Stimulated activated naive B cell treated with anti-CD40 and anti-IgM and Interleukin-4, amounts not matched to agents 10 μg/mL and 1 μg/mL and 100 μg/mL, for 72 hours (primary cell): ENCODE measurements at regions not wholly inside any gene's neighbourhood (a gene's known extent, or its start where the extent isn't known, plus 50 kb on each side); places are given as distances from the start of the nearest gene placed in this dataset.
"Not testable (repeated sequence)": the region's sequence is repeated elsewhere in the genome, so short reads cannot be mapped to it uniquely, and the experiment has no call there.

Experiments used
- ATAC-seq, 2 donors: fragments of 150-1000 bp; cut with Tn5 transposase; replicated peaks; 2 replicates each; pipeline ENCODE4 v1.10.0; 2021; ENCODE audit warnings: moderate library complexity in 1 of 2
- DNase-seq: peaks from one replicate; pipeline ENCODE4 v3.0.0; 2021
- H3K27ac Mint-ChIP-seq: one replicate; pipeline ENCODE4 v1.8.0; 2022; ENCODE audit warnings: mild to moderate bottlenecking, mixed read lengths
- H3K27me3 Mint-ChIP-seq, 2 donors: one replicate each; pipeline ENCODE4 v1.8.0; 2022; ENCODE audit warnings: mixed read lengths in 2 of 2
- H3K36me3 Mint-ChIP-seq, 2 donors: one replicate each; pipeline ENCODE4 v1.8.0; 2022; ENCODE audit warnings: mixed read lengths in 2 of 2, mild to moderate bottlenecking in 1 of 2
- H3K4me1 Mint-ChIP-seq, 2 donors: one replicate each; pipeline ENCODE4 v1.8.0; 2022; ENCODE audit warnings: mixed read lengths in 2 of 2, mild to moderate bottlenecking in 1 of 2
- H3K4me3 Mint-ChIP-seq, 2 donors: one replicate each; pipeline ENCODE4 v1.8.0; 2022; ENCODE audit warnings: mild to moderate bottlenecking in 2 of 2, mixed read lengths in 2 of 2, moderate library complexity in 1 of 2
- H3K9me3 Mint-ChIP-seq, 2 donors: one replicate each; pipeline ENCODE4 v1.8.0; 2022; ENCODE audit warnings: mixed read lengths in 2 of 2, mild to moderate bottlenecking in 1 of 2

DNA sequence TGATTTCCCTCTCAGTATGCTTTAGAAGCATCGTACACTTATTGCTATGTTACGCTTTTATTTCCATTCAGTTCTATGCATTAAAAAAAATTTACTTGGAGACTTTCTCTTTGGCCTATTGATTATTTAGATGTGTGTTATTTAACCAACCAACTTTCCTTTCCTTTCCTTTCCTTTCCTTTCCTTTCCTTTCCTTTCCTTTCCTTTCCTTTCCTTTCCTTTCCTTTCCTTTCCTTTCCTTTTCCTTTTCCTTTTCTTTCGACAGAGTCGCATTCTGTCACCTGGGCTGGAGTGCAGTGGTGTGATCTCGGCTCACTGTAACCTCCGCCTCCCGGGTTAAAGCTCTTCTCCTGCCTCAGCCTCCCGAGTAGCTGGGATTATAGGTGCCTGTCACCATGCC lies 502.7 kb upstream of the LARGE1 start:
- not testable (repeated sequence) for H3K36me3 Mint-ChIP-seq, H3K4me1 Mint-ChIP-seq, H3K27ac Mint-ChIP-seq, DNase-seq, ATAC-seq, H3K4me3 Mint-ChIP-seq
- Mint-ChIP-seq H3K9me3 (peaks cover 11% of the 10 kb centered on the region in 2 donors), H3K27me3 (peaks cover 18 to 19% of the 10 kb centered on the region in 2 donors)

DNA sequence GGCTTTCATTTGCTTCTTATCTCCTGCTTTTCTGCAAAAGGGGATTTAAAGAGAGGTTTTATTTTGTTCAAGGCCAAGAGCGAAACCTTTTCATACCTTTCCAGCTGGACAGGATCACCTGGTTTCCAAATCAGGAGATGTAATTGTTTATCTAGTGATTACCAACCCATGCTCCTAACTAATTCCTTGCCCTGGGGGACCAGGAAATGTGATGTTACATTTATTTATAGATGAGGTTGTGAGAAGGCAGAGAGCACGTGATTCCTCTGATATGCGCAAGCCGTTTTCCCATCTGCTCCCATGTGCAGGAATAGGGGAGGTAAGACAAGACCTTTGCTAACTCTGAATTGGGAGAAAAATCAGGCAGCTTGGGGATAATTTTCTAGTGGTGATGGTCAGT lies 507.2 kb upstream of the LARGE1 start:
- ATAC-seq = no peak
- H3K4me3 Mint-ChIP-seq = no peak overlapping the region
- peaks cover 22 to 25% of the 10 kb centered on the region in 2 donors for H3K27me3 Mint-ChIP-seq
- H3K27ac Mint-ChIP-seq = no peak overlapping the region
- peaks cover 7 to 8% of the 10 kb centered on the region in 2 donors for H3K9me3 Mint-ChIP-seq
- H3K36me3 Mint-ChIP-seq = no peaks in the 10 kb centered on the region
- no peaks in the 10 kb centered on the region for H3K4me1 Mint-ChIP-seq
- DNase-seq = no peak

DNA sequence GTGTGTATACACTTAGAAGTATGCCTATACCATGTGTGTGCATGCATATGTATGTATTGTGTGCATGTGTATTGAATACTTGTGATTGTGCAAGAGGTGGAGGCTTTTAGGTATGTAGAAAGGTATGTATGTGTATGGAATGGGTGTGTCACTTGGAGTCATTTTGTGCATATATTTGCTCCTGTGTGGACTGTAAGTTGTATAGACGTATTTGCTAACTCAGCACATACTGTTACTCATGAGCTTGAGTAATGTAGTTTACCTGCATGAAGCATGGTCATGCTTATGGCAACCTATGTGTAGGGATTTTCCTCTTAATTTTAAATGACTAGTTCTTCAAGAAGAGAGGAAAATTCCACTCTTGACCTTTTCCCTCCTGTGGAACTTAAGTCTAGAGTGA lies 507.6 kb upstream of the LARGE1 start:
- no peak for ATAC-seq

DNA sequence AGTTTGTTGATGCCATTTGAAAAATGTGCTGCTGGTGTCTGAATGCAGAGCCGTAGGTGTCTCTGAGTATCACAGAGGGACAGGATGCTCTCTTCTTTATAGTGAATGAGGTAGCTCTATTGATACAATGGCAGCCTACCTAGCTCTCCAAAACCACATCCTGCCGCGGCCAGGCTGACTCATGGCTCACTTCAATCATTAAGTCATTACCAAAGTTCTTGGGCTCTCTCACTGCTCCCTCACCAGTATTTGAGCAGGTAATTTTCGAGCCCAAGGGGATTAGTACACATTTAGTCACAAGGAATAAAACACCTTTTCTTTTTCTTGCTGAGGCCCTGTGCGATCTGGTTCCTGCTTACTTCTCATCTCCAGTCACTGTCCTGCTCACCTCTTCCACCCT lies 509.0 kb upstream of the LARGE1 start:
- no peak for ATAC-seq
- no peak overlapping the region for H3K27ac Mint-ChIP-seq
- H3K4me3 Mint-ChIP-seq = no peak overlapping the region
- peaks cover 17% of the 10 kb centered on the region in 2 donors for H3K27me3 Mint-ChIP-seq
- H3K4me1 Mint-ChIP-seq = no peaks in the 10 kb centered on the region
- no peak for DNase-seq
- no peaks in the 10 kb centered on the region for H3K36me3 Mint-ChIP-seq
- peaks cover 8 to 10% of the 10 kb centered on the region in 2 donors for H3K9me3 Mint-ChIP-seq

More for the DNA sequence above, 507.6 kb upstream of the LARGE1 start:
- no peak for DNase-seq
- Mint-ChIP-seq H3K9me3 (peaks cover 7 to 8% of the 10 kb centered on the region in 2 donors), H3K27ac (no peak overlapping the region), H3K4me1 (no peaks in the 10 kb centered on the region), H3K4me3 (no peak overlapping the region), H3K27me3 (peaks cover 21 to 25% of the 10 kb centered on the region in 2 donors), H3K36me3 (no peaks in the 10 kb centered on the region)

DNA sequence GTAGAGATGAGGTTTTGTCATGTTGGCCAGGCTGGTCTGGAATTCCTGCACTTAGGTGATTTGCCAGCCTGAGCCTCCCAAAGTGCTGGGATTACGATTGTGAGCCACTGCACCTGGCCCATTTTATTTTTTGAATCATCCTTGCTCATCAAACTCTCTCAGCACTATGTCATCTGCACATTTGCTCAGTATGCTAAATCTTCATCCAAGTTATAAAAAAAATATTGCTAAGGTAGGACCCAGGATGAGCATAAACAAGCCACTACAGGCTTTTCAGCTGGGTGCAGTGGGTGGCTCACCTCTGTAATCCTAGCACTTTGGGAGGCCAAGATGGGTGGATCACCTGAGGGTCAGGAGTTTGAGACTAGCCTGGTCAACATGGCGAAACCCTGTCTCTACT lies 510.1 kb upstream of the LARGE1 start:
- DNase-seq (no peak), ATAC-seq (no peak)
- Mint-ChIP-seq H3K27ac (no peak overlapping the region), H3K36me3 (no peaks in the 10 kb centered on the region), H3K4me1 (no peaks in the 10 kb centered on the region), H3K4me3 (no peak overlapping the region), H3K9me3 (peaks cover 8 to 10% of the 10 kb centered on the region in 2 donors), H3K27me3 (peaks cover 17% of the 10 kb centered on the region in 2 donors)

DNA sequence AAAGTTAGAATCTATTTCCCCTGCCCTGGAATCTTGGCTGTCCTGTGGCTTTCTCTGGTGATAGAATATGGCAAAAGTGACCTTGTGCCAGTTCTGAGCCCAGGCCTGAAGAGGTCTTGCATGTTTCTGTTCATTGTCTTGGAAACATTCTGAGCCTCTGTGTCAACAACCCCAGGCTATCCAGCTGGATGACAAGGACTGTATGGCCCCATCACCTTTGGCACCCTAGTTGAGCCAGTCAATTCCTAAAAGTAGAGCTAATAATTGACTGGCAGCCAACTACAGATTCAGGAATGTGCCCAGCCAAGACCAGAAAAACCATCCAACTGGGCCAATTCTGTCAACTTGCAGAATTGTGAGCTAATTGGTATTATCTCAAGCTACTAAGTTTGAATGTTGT lies 514.1 kb upstream of the LARGE1 start:
- Mint-ChIP-seq H3K9me3 (peaks cover 0 to 7% of the 10 kb centered on the region in 2 donors), H3K4me1 (no peaks in the 10 kb centered on the region), H3K4me3 (no peak overlapping the region), H3K27me3 (peaks cover 6 to 8% of the 10 kb centered on the region in 2 donors), H3K36me3 (no peaks in the 10 kb centered on the region), H3K27ac (no peak overlapping the region)
- DNase-seq (no peak), ATAC-seq (no peak)

DNA sequence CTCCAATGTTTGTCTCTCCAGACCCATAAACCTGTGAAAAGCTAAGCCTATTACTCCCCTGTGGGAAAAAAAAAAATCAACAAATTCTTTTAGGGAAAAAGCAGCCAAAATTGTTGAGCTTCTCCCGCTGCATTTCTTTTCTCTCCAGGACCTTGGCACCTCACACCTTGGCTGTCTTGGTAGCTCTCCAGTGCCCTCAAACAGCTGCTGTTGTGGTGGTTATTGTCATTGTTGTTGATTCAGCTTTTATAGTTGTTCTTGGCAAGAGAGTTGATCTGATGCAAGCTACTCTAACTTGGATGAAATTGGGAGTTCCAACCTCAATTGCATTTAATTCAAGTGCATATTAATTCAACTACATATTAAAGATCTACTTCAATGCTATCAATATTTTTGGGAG lies 516.9 kb upstream of the LARGE1 start:
- no peak for DNase-seq

DNA sequence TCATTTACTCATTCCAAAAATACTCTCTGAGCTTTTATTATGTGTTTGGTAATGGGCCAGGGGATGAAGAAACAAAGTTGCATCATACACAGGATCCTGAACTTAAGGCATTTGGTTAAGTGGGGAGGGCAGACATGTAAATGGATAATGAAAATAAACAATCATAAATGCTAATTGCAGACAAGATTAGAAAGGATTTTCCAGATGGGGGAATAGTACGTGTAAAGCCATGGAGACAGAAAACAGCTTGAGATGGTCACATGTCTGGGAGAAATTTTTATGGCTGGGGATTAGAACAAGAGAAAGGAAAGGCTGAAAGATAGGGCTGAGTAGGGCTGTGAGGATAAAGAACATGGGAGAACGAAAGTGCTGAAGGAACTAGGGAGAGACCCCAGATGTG lies 534.3 kb upstream of the LARGE1 start:
- Mint-ChIP-seq H3K27ac (no peak overlapping the region), H3K9me3 (peaks cover 6% of the 10 kb centered on the region in 2 donors), H3K36me3 (no peaks in the 10 kb centered on the region), H3K27me3 (no peaks in the 10 kb centered on the region), H3K4me1 (no peaks in the 10 kb centered on the region), H3K4me3 (no peak overlapping the region)
- no peak for DNase-seq
- no peak for ATAC-seq

More for the DNA sequence above, 516.9 kb upstream of the LARGE1 start:
- H3K27ac Mint-ChIP-seq = no peak overlapping the region
- H3K9me3 Mint-ChIP-seq = peaks cover 1 to 7% of the 10 kb centered on the region in 2 donors
- H3K27me3 Mint-ChIP-seq = peaks cover 4 to 5% of the 10 kb centered on the region in 2 donors
- no peak for ATAC-seq
- no peaks in the 10 kb centered on the region for H3K36me3 Mint-ChIP-seq
- no peaks in the 10 kb centered on the region for H3K4me1 Mint-ChIP-seq
- no peak overlapping the region for H3K4me3 Mint-ChIP-seq

DNA sequence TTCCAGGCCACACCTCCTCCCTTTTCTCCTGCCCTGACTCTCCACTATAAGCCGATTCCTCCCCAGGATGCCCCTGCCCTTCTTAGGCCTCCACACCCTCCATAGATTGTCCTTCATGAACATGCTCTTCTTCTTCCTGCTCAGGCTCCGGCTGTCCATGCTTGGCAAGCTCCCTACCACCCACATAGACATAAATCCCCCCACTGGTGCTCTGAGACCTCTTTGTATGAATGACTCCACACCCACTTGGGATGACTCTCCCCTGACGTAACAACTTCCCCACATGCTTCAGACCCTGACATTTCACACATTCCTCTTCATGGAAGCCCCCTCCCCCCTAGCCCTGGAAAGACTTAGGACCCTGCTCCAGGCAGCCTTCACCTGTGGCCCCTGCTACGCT lies 542.5 kb upstream of the LARGE1 start:
- ATAC-seq = no peak
- no peak overlapping the region for H3K4me3 Mint-ChIP-seq
- H3K27ac Mint-ChIP-seq = no peak overlapping the region
- no peaks in the 10 kb centered on the region for H3K36me3 Mint-ChIP-seq
- peaks cover 0 to 18% of the 10 kb centered on the region in 2 donors for H3K27me3 Mint-ChIP-seq
- H3K4me1 Mint-ChIP-seq = no peaks in the 10 kb centered on the region
- DNase-seq = no peak
- H3K9me3 Mint-ChIP-seq = peaks cover 0 to 11% of the 10 kb centered on the region in 2 donors

DNA sequence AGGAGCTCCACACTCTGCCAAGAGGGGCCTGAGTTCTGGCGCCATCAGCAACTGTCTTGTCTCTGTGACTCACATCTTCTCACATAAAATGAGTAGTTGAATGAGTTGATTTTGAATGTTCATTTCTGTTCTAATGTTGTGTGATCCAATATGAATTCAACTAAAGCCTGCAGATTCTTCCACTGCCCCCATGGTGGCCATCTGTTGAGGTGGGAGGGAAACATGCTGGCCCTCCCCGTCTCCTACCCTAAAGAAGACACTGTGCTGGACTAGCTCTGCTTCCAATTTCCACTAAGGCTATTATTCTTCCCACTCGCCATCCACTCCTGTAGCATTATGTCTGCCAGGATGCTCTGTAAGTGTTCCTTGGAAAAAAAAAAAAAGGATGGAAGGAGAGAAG lies 555.6 kb upstream of the LARGE1 start:
- H3K4me3 Mint-ChIP-seq = no peak overlapping the region
- no peak overlapping the region for H3K27ac Mint-ChIP-seq
- no peaks in the 10 kb centered on the region for H3K9me3 Mint-ChIP-seq
- ATAC-seq (no peak), DNase-seq (no peak)
- H3K4me1 Mint-ChIP-seq = no peaks in the 10 kb centered on the region
- H3K27me3 Mint-ChIP-seq = peaks cover 4 to 6% of the 10 kb centered on the region in 2 donors
- H3K36me3 Mint-ChIP-seq = no peaks in the 10 kb centered on the region

DNA sequence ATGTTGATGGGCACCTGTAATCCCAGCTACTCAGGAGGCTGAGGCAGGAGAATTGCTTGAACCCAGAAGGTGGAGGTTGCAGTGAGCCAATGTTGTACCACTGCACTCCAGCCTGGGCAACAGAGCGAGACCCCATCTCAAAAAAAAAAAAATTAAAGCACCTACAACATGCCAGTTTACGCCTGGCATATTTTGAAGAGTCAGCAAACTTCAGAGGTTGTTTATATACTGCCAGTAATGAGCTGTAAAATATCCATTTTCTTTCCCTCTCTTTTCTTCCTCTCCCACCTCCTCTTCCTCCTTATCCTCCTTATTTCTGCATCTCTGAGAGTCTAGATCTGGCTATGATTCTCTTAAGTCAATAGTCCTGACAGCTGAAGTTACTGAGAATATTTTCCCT lies 556.5 kb upstream of the LARGE1 start:
- peaks cover 0 to 2% of the 10 kb centered on the region in 2 donors for H3K9me3 Mint-ChIP-seq
- no peak for DNase-seq
- H3K27me3 Mint-ChIP-seq = peaks cover 4 to 6% of the 10 kb centered on the region in 2 donors
- H3K4me3 Mint-ChIP-seq = no peak overlapping the region
- no peaks in the 10 kb centered on the region for H3K4me1 Mint-ChIP-seq
- no peak for ATAC-seq
- H3K27ac Mint-ChIP-seq = no peak overlapping the region
- H3K36me3 Mint-ChIP-seq = no peaks in the 10 kb centered on the region

DNA sequence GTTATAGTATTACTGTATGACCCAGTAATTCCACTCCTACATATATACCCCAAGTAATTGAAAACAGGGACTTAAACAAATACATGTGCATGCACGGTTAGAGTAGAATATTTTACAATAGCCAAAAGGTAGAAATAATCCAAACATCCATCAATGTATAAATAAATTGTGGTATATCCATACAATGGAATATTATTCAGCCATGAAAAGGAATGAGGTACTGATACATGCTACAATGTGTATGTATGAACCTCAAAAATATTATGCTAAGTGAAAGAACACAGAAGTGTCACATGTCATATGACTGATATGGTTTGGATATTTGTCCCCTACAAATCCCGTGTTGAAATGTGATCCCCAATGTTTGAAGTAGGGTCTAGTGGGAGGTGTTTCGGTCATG lies 560.8 kb upstream of the LARGE1 start:
- Mint-ChIP-seq H3K4me3 (no peak overlapping the region), H3K27me3 (no peaks in the 10 kb centered on the region), H3K36me3 (no peaks in the 10 kb centered on the region), H3K9me3 (peaks cover 0 to 7% of the 10 kb centered on the region in 2 donors), H3K4me1 (no peaks in the 10 kb centered on the region), H3K27ac (no peak overlapping the region)
- no peak for ATAC-seq
- no peak for DNase-seq

DNA sequence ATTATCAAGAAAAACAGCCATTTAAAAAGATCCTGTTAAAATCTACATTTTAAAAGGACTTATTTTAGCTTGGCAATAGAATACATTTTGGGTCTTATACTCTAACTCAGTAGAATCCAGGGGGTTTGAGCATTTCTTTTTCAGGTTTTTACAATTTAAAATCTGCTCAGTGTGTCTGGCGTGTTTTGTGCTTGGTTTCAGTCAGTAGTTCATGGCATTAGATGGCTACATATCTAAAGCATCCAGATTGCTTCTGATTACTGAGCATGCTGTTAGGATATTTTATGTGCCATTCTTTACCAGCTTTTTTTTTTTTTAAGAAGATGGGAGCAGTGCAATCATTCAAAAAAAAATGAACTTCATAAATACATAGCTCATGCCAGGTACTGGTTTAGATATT lies 566.1 kb upstream of the LARGE1 start:
- Mint-ChIP-seq H3K9me3 (peaks cover 0 to 5% of the 10 kb centered on the region in 2 donors), H3K27ac (no peak overlapping the region), H3K4me3 (no peak overlapping the region), H3K36me3 (no peaks in the 10 kb centered on the region), H3K27me3 (no peaks in the 10 kb centered on the region), H3K4me1 (no peaks in the 10 kb centered on the region)
- ATAC-seq = no peak
- DNase-seq = no peak

DNA sequence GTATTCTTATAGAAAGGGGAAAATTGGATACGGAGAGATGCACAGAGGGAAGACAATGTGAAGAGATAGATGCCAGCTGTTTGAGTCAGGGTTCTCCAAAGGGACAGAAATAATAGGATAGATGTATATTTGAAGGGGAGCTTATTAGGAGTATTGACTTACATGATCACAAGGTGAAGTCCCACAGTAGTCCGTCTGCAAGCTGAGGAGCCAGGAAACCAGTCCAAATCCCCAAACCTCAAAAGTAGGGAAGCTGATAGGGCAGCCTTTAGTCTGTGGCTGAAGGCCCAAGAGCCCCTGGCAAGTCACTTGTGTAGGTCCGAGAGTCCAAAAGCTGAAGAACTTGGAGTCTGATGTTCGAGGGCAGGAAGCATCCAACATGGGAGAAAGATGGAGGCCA lies 569.6 kb upstream of the LARGE1 start:
- Mint-ChIP-seq H3K4me1 (no peaks in the 10 kb centered on the region), H3K27me3 (no peaks in the 10 kb centered on the region), H3K4me3 (no peak overlapping the region), H3K36me3 (no peaks in the 10 kb centered on the region), H3K9me3 (peaks cover 4 to 7% of the 10 kb centered on the region in 2 donors), H3K27ac (no peak overlapping the region)
- ATAC-seq = no peak
- DNase-seq = no peak

DNA sequence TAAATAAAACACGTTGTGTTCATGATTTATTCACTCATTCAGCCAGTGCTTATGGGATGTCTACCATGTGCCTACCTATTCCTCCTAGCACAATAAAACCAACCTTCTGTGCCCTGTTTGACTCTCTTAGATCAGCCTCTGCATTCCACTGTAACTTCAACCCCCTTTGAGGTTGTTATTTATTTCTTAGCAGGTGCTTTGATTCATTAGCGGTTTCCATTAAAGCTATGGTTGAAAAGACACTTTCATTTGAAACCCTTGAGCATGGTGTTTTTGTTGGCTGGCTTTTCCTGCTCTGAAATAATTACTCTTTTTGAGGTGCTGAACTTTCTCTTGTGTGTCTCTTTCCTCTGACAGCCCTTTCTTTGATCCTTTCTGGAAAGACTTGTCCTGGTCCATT lies 570.6 kb upstream of the LARGE1 start:
- no peaks in the 10 kb centered on the region for H3K27me3 Mint-ChIP-seq
- H3K4me3 Mint-ChIP-seq = no peak overlapping the region
- H3K4me1 Mint-ChIP-seq = no peaks in the 10 kb centered on the region
- peaks cover 3 to 7% of the 10 kb centered on the region in 2 donors for H3K9me3 Mint-ChIP-seq
- ATAC-seq (no peak), DNase-seq (no peak)
- H3K27ac Mint-ChIP-seq = no peak overlapping the region
- H3K36me3 Mint-ChIP-seq = no peaks in the 10 kb centered on the region

DNA sequence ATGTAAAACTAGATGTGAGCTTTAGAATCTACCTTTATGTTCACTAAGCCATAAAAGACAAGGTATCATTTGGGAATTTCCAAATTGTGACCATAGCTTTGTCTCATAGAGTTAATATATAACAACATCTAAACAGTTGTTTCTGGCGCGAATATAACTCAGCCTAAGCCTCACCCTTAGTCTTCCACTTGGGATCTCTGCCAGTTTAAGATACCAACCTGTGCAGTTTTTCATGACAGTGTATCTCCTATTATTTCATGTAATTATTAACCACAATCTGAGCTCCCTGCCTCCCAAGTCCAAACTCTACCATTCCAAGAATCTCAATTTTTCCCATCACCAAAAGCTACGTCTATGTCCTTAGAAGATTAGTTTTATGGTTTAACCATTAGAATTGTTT lies 572.5 kb upstream of the ISX start:
- Mint-ChIP-seq H3K36me3 (no peaks in the 10 kb centered on the region), H3K4me1 (no peaks in the 10 kb centered on the region), H3K27ac (no peak overlapping the region), H3K4me3 (no peak overlapping the region), H3K9me3 (peaks cover 7 to 8% of the 10 kb centered on the region in 2 donors), H3K27me3 (no peaks in the 10 kb centered on the region)
- ATAC-seq (no peak), DNase-seq (no peak)
